Activated naive CD8-positive, alpha-beta T cell treated with anti-CD3 and anti-CD28 coated beads for 36 hours (primary cell): ENCODE measurements at regions not wholly inside any gene's neighbourhood (a gene's known extent, or its start where the extent isn't known, plus 50 kb on each side); places are given as distances from the start of the nearest gene placed in this dataset.

ENCODE experiments used
- DNase-seq: peaks from one replicate; pipeline ENCODE4 v3.0.0; 2021
- H3K27ac Mint-ChIP-seq: one replicate; pipeline ENCODE4 v1.8.0; 2022; ENCODE audit warnings: mild to moderate bottlenecking, moderate library complexity, mixed read lengths
- H3K27me3 Mint-ChIP-seq: one replicate; pipeline ENCODE4 v1.8.0; 2022; ENCODE audit warnings: mild to moderate bottlenecking, mixed read lengths
- H3K36me3 Mint-ChIP-seq: one replicate; pipeline ENCODE4 v1.8.0; 2021; ENCODE audit warnings: mild to moderate bottlenecking, mixed read lengths
- H3K4me1 Mint-ChIP-seq: one replicate; pipeline ENCODE4 v1.8.0; 2021; ENCODE audit warnings: mixed read lengths
- H3K4me3 Mint-ChIP-seq: one replicate; pipeline ENCODE4 v1.8.0; 2022; ENCODE audit warnings: mild to moderate bottlenecking, moderate library complexity, mixed read lengths
- H3K9me3 Mint-ChIP-seq: one replicate; pipeline ENCODE4 v1.8.0; 2022; ENCODE audit warnings: mixed read lengths

DNA sequence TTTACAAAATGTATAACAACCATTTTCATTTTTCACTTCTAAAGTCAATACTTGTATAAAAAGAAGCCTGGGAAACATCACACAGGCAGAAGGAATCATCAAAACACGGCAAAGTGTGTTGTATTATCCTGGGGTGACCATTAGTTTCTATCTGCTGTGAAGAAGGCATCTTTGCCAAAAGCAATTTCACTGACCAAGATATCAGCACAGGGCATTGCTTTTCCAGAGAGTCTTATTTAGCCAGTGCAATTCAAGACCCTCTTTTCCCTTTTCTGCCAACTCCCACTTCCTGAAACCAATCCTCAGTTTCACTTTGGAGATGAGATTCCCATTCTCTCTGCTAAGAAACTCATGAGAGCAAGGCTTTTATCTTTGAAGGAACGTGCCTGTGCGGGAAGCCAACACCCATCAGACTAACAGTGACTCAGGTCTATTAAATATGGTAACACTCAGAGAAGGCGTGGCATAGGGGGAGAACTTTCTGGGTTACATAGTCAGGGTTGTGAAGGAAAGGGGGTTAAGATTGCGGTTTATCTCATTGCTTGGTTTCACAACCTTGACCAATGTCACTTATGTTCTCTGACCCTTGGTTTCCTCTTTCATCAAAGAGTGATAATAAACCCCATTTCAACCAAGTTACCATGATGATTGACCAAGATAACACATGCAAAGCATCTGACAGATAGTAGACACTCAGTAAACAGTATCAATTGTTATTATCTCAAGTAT is 666.9 kb upstream of the KLF4 start:
- no peaks in the 10 kb centered on the region for H3K36me3 Mint-ChIP-seq
- peaks cover 5% of the 10 kb centered on the region for H3K9me3 Mint-ChIP-seq
- peaks cover 3% of the 10 kb centered on the region for H3K27me3 Mint-ChIP-seq
- no peaks in the 10 kb centered on the region for H3K4me1 Mint-ChIP-seq
- DNase-seq = no peak
- H3K27ac Mint-ChIP-seq = no peak overlapping the region
- no peak overlapping the region for H3K4me3 Mint-ChIP-seq

- Mint-ChIP-seq H3K27ac (no peak overlapping the region), H3K4me1 (no peaks in the 10 kb centered on the region), H3K36me3 (no peaks in the 10 kb centered on the region), H3K4me3 (no peak overlapping the region), H3K27me3 (no peaks in the 10 kb centered on the region), H3K9me3 (peaks cover 4% of the 10 kb centered on the region)
- no peak for DNase-seq
These were observed 663.8 kb upstream of the KLF4 start for GRCh38 chr9:108153416-108153815.

DNA sequence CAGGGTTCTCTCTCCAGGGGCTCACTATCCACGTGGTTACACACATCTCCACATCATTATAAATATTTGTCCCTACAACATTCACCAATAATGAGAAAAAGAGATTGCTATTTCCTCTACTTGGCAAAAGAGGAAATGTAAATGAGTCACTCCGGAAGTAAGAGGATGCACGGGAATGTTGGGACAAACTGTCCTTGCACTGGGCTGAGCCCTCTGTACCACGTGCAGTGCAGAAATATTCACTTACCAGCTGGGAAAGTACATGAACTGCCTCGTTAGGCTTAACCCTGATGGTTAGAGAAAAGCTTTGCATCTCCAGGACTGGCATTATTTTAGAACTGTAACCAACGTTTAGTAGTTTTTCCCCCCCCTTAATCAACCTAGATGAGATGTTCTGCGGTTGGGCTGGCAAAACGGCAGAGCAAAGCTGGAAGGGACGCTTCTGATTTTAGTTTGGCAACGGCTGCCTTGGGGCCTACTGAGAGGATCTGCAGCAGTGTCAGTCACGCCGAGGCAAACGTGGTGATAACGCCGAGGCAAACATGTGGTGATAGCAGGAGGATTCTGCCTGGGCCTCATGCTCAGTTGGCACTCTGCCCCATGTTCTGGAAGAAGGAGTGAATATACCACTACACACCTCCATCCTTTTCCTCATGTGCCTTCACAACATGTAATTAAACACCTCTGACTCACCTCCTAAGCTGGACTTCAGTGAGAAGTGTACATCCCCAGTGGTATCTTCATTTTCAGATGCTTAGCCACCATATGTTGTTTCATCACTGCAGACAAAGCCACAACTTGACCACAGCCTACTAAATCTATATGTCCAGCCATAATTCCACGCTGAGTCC is 661.4 kb upstream of the KLF4 start:
- H3K36me3 Mint-ChIP-seq = no peaks in the 10 kb centered on the region
- H3K27me3 Mint-ChIP-seq = no peaks in the 10 kb centered on the region
- no peak overlapping the region for H3K4me3 Mint-ChIP-seq
- no peaks in the 10 kb centered on the region for H3K4me1 Mint-ChIP-seq
- no peak for DNase-seq
- H3K27ac Mint-ChIP-seq = no peak overlapping the region
- H3K9me3 Mint-ChIP-seq = peaks cover 2% of the 10 kb centered on the region

DNA sequence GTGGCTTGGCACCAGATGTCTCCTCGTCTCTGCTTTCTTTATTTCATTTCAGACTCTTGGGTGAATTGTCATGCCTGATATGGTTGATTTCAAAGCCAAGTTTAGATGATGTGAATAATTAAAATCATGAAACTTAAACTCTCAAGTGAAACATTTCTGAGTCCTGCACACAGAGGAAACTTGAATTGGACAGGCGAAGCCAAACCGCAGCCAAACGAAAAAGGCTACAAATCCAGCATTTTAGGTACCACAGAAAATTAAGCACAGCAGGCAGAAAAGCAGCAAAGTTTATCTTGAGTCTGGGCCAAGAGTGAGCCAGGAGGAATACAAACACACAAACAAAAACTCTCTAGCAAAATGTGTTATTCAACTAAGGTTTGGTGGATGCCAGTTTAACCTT is 659.8 kb upstream of the KLF4 start:
- Mint-ChIP-seq H3K4me3 (no peak overlapping the region), H3K4me1 (no peaks in the 10 kb centered on the region), H3K9me3 (peaks cover 8% of the 10 kb centered on the region), H3K36me3 (no peaks in the 10 kb centered on the region), H3K27me3 (no peaks in the 10 kb centered on the region), H3K27ac (no peak overlapping the region)
- no peak for DNase-seq

- H3K36me3 Mint-ChIP-seq = no peaks in the 10 kb centered on the region
- H3K4me3 Mint-ChIP-seq = no peak overlapping the region
- H3K9me3 Mint-ChIP-seq = peaks cover 8% of the 10 kb centered on the region
- no peaks in the 10 kb centered on the region for H3K4me1 Mint-ChIP-seq
- H3K27me3 Mint-ChIP-seq = no peaks in the 10 kb centered on the region
- no peak for DNase-seq
- H3K27ac Mint-ChIP-seq = no peak overlapping the region
These were observed 653.1 kb upstream of the KLF4 start for GRCh38 chr9:108142504-108143201.

- no peaks in the 10 kb centered on the region for H3K4me1 Mint-ChIP-seq
- no peak for DNase-seq
- H3K27ac Mint-ChIP-seq = no peak overlapping the region
- H3K27me3 Mint-ChIP-seq = no peaks in the 10 kb centered on the region
- peaks cover 8% of the 10 kb centered on the region for H3K9me3 Mint-ChIP-seq
- H3K36me3 Mint-ChIP-seq = no peaks in the 10 kb centered on the region
- no peak overlapping the region for H3K4me3 Mint-ChIP-seq
These were observed 652.6 kb upstream of the KLF4 start for GRCh38 chr9:108142142-108142503.

DNA sequence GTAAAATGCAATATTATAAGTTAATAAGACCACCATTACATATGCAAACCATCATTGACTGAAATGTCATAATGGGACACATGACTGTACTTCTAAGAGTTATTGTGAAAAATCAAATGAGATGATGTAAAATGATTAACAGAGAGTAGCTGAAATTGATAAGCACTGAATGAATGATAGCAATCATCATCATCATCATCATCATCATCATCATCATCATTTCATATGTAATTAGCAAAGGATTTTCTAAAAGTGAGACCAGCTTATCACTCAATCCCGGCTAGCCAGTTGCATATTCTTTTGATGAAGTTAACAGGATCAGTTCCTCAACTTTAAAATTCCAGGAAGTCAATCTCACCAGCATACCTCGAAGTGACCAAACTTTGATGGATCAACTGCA is 650.3 kb upstream of the KLF4 start:
- H3K27ac Mint-ChIP-seq = no peak overlapping the region
- no peak for DNase-seq
- no peak overlapping the region for H3K4me3 Mint-ChIP-seq

DNA sequence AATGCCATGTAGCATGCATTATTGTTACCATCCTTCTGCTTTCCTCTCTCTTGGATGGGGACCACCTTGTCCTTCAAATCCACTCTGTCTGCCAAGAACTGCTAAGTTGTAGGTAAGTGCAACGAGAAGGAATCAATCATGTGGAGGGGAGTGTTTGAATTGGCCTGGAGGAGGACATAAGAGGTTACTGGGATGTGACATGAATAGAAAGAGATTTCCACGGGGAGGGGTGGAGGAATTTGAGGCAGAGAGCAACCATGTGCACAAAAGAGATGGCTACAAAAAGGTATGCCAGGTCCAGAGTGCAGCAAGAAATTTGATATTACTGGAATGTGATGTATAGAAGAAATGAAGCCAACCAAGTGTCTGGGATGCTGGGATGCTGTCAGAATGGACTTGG is 648.9 kb upstream of the KLF4 start:
- Mint-ChIP-seq H3K27ac (no peak overlapping the region), H3K9me3 (peaks cover 1% of the 10 kb centered on the region), H3K27me3 (no peaks in the 10 kb centered on the region), H3K36me3 (no peaks in the 10 kb centered on the region), H3K4me1 (no peaks in the 10 kb centered on the region), H3K4me3 (no peak overlapping the region)
- DNase-seq = no peak

More for the DNA sequence above, 650.3 kb upstream of the KLF4 start:
- peaks cover 3% of the 10 kb centered on the region for H3K9me3 Mint-ChIP-seq
- no peaks in the 10 kb centered on the region for H3K4me1 Mint-ChIP-seq
- H3K27me3 Mint-ChIP-seq = no peaks in the 10 kb centered on the region
- H3K36me3 Mint-ChIP-seq = no peaks in the 10 kb centered on the region

DNA sequence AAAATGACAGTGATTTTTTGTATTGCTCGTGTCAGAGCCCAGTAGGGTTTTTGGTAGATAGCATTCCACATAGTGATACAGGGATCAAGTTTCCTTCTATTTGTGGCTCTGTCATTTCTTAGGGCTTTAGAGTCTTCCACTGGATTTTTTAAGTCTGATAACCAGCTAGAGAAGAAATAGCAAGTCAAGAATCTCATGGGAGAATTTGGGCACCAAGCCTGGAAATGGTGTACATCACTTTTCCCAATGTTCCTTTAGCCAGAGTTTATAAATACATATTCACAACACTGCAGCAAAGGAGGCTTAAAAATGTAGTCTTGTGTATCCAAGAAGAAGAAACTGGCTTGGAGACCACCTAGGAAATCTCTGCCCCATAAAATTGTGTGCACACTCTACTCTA is 647.1 kb upstream of the KLF4 start:
- H3K4me3 Mint-ChIP-seq = no peak overlapping the region
- no peaks in the 10 kb centered on the region for H3K27me3 Mint-ChIP-seq
- H3K36me3 Mint-ChIP-seq = no peaks in the 10 kb centered on the region
- DNase-seq = no peak
- no peaks in the 10 kb centered on the region for H3K4me1 Mint-ChIP-seq
- no peak overlapping the region for H3K27ac Mint-ChIP-seq
- H3K9me3 Mint-ChIP-seq = peaks cover 1% of the 10 kb centered on the region

DNA sequence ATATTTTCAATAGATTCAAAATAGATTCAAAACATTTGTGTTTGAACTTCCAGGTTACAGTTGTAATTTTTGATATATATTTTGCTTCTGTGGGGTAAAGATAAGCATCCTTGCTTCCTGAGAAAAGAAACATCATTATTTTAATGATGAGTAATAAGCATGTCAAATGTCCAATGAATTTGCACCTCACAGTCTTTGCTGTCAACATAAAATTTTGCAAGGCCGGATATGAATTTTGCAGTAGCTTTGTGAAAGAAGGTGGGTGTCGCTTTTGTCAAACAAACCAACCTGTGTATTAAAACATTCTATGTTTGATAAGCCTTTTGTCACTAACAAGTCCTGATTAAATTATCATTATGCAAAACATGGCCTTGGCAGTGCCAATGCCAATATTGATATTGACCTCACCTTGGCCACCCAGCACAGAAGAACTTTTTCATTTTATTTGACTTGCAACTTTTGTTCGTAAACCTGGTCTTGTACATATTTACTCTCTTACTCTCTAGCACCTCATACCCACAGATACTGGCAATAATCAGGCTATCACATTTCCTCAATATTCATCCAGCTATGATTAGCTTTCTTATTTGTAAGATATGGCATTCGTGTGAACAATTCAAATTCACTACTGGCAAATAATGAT is 645.0 kb upstream of the KLF4 start:
- DNase-seq = no peak
- Mint-ChIP-seq H3K36me3 (no peaks in the 10 kb centered on the region), H3K4me3 (no peak overlapping the region), H3K27me3 (no peaks in the 10 kb centered on the region), H3K27ac (no peak overlapping the region), H3K9me3 (peaks cover 1% of the 10 kb centered on the region), H3K4me1 (no peaks in the 10 kb centered on the region)

DNA sequence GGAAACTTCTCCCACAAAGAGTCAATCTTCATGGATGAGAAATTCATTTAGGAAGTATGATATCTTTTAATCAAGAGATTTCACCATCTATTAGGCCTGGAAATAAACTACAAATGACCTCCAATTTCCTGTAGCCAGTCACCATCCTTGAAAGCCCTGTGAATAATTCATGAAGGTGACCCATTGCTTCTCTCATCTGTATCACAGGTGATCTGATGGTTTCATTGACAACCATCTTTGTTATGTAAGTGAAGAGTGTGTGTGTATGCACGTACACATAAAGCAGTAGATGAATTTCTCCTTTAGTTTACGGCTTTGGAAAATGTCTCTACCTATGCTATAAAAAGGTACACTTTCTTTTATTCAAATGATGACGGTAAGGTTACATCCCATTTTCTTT is 644.1 kb upstream of the KLF4 start:
- peaks cover 1% of the 10 kb centered on the region for H3K9me3 Mint-ChIP-seq
- no peak overlapping the region for H3K4me3 Mint-ChIP-seq
- no peak overlapping the region for H3K27ac Mint-ChIP-seq
- no peaks in the 10 kb centered on the region for H3K4me1 Mint-ChIP-seq
- no peaks in the 10 kb centered on the region for H3K27me3 Mint-ChIP-seq
- no peak for DNase-seq
- H3K36me3 Mint-ChIP-seq = no peaks in the 10 kb centered on the region

GRCh38 chr9:108133101-108133500 is 643.5 kb upstream of the KLF4 start:
- no peak overlapping the region for H3K4me3 Mint-ChIP-seq
- DNase-seq = no peak
- H3K36me3 Mint-ChIP-seq = no peaks in the 10 kb centered on the region
- H3K9me3 Mint-ChIP-seq = peaks cover 1% of the 10 kb centered on the region
- no peak overlapping the region for H3K27ac Mint-ChIP-seq
- no peaks in the 10 kb centered on the region for H3K4me1 Mint-ChIP-seq
- no peaks in the 10 kb centered on the region for H3K27me3 Mint-ChIP-seq

DNA sequence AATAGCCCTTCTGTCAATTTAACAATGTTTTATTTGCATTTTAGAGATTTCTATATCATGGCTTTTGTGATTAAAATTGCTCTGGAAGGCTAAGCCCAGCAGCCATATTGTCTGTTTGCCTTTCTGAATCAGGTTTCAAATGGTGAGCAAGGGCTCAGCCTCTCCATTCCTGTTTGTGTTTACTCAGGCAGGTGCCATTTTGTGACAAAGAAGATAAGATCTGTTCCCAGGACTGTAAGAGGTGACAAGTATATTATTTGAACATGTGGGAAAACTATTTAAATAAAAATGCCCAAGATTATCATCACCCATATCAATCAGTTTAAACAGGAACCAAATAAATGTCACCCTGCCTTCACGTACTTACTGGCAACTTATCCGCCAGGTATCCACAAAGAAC is 641.3 kb upstream of the KLF4 start:
- H3K36me3 Mint-ChIP-seq = no peaks in the 10 kb centered on the region
- peaks cover 1% of the 10 kb centered on the region for H3K9me3 Mint-ChIP-seq
- H3K27me3 Mint-ChIP-seq = no peaks in the 10 kb centered on the region
- H3K4me3 Mint-ChIP-seq = no peak overlapping the region
- no peaks in the 10 kb centered on the region for H3K4me1 Mint-ChIP-seq
- no peak overlapping the region for H3K27ac Mint-ChIP-seq
- DNase-seq = no peak

DNA sequence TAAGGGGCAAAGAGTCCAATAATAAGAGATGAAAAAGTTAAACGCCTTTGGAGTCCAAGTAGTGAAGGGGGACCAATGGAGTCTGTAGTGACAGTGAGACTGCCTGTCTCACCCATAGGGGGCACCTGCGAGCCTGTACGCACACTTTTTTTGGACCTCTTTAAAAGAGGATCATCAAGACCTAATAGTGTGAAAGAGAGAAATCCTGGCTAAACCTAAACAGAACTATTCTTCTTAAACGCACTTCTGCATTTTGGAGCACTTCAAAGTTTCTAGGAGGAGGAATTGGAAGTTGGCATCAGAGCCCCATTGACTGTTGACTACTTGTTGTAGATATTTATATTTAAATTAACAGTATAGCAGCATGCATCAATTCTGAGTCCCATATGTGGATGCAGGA is 636.1 kb upstream of the KLF4 start:
- DNase-seq = no peak

GRCh38 chr9:108119530-108120113 is 630.1 kb upstream of the KLF4 start:
- no peak overlapping the region for H3K27ac Mint-ChIP-seq
- no peaks in the 10 kb centered on the region for H3K4me1 Mint-ChIP-seq
- DNase-seq = no peak

More for the DNA sequence above, 636.1 kb upstream of the KLF4 start:
- Mint-ChIP-seq H3K27me3 (peaks cover 7% of the 10 kb centered on the region), H3K4me3 (no peak overlapping the region), H3K9me3 (no peaks in the 10 kb centered on the region), H3K27ac (no peak overlapping the region), H3K4me1 (no peaks in the 10 kb centered on the region), H3K36me3 (no peaks in the 10 kb centered on the region)

More at GRCh38 chr9:108119530-108120113, 630.1 kb upstream of the KLF4 start:
- Mint-ChIP-seq H3K27me3 (peaks cover 7% of the 10 kb centered on the region), H3K4me3 (no peak overlapping the region), H3K36me3 (no peaks in the 10 kb centered on the region), H3K9me3 (no peaks in the 10 kb centered on the region)
